NCI-H524 (cell line): ENCODE measurements at regions not wholly inside any gene's neighbourhood (a gene's known extent, or its start where the extent isn't known, plus 50 kb on each side); places are given as distances from the start of the nearest gene placed in this dataset.

ENCODE experiments used
- DNase-seq, 2 experiments: peaks; one replicate each; lab custom pipeline; 2025; lab: John Stamatoyannopoulos, UW

DNA sequence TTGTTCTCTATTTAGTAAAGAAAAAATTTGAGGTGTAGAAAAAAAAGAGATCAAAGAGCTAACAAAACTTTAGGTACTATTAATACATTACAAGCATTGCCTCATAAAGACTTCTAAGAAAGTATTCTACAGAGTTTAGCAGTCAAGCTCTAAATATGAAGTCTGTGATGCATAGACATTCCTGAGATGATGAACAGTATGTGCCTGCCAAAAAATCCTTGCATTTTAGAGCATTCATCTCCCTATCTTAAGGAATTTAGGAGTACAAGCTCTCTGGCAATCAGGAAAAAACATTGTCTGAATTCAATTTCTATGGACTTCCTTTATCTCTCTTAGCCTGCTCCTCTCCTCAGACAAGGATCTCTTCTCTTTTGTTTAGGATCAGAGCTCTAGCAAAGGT is 202.6 kb upstream of the LRFN5 start:
- DNase-seq: no peak

GRCh38 chr14:41403360-41403759 is 203.3 kb upstream of the LRFN5 start:
- DNase-seq: no peak

DNA sequence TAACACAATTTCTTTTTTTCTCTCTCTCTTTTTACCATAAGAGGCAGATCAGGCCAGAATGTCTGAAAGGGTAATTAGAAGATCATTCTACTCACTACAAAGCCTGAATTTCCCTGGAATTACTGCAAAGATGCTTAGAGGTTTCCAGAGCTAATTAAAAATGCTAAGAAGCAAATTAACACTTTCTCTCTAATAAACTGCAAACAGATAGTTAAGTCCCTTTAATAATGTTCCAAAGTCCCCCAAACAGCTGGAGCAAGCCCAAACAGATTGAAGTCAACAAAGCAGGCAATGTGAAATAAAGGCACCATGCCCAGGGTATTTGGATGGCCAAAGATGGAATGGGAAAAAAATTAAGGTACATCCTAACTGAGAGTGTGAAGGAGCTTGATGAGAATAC is 208.8 kb upstream of the LRFN5 start:
- DNase-seq: no peak

- DNase-seq: no peak
Observed at GRCh38 chr14:41393512-41393911, 213.2 kb upstream of the LRFN5 start.

DNA sequence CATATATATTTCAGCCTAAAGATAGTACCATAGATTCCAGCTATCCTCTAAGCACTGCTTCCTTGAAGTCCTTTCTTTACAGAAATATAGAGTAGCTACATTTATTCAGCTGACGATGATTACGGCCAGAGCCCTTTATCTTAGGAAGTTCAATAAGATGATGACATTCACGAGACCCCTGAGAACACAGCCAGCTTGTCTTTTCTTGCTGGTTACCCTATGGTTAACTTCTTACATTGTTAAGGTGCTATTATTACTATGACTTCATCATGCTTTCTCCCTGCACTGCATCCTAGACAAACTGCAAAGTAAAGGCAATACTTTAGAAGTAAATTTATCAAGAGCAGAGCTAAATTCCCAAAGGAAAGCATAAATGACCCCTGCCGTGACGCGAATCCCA is 214.4 kb upstream of the LRFN5 start:
- no peak for DNase-seq

GRCh38 chr14:41389355-41389754 is 217.3 kb upstream of the LRFN5 start:
- no peak for DNase-seq

GRCh38 chr14:41385797-41386196 is 220.9 kb upstream of the LRFN5 start:
- no peak for DNase-seq

GRCh38 chr14:41380017-41380416 is 226.7 kb upstream of the LRFN5 start:
- DNase-seq: no peak

DNA sequence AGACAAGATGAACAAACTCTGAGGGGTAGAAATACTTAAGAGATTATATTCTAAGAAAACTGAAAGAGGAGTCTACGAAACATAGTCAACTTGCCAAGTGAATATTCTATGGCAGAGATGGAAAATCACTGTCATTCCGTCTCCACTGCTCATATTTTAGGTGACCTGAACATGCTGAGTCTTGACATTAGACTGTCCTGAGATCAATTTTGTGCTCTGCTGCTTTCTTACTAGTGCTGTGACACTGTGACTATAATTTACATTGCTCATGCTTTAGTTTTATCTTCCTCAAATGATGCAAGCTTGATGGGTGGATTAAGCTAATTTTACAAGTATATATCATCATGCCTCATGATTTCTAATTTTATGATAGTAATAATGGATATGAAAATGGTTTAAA is 228.2 kb upstream of the LRFN5 start:
- DNase-seq: no peak

GRCh38 chr14:41377932-41378331 is 228.7 kb upstream of the LRFN5 start:
- no peak for DNase-seq

DNA sequence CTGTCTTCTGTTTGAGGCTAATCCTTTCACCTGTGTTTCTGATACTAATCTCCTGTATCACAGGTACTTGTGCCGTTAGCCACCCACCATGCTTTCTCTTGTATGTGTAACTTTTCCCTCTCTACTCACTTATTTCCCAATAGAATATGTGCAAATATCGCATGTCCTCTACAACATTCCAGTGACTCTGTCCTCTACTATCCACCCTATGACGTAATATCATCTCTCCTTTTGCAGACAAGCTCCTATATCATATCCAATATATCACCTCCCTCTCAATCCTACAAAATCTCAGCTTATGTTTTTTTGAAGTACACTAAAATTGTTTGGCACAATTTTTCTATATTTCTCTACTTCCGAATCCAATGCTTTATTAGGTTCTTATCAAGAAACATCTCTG is 232.6 kb upstream of the LRFN5 start:
- no peak for DNase-seq

- no peak for DNase-seq
Observed at GRCh38 chr14:41362139-41362538, 244.5 kb upstream of the LRFN5 start.

GRCh38 chr14:41360126-41360525 is 246.6 kb upstream of the LRFN5 start:
- no peak for DNase-seq

DNA sequence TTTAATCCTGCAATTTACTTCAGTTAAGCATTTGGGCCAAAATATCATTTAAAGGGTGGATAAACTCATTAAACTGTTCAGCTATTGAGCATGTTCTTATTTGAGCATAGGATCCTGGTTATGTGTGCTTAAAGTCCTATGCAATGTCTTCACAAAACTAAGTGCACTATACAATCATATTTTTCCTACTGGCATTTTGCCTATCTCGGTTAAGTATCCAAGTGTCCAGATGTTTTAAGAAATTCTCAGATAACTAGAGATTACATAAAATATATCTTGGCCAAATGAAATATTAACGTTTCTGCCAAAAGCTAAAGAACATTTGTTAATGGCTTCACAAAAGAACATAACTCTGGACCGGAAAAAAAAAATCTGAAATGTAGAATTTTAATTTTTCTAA is 250.8 kb upstream of the LRFN5 start:
- DNase-seq: no peak

GRCh38 chr14:41350476-41350875 is 256.2 kb upstream of the LRFN5 start:
- no peak for DNase-seq

GRCh38 chr14:41349289-41349910 is 257.3 kb upstream of the LRFN5 start:
- DNase-seq: no peak

GRCh38 chr14:41343857-41344256 is 262.8 kb upstream of the LRFN5 start:
- no peak for DNase-seq

- no peak for DNase-seq
Observed at GRCh38 chr14:41313196-41313595, 293.5 kb upstream of the LRFN5 start.

GRCh38 chr14:41303506-41303905 is 303.2 kb upstream of the LRFN5 start:
- DNase-seq: no peak

DNA sequence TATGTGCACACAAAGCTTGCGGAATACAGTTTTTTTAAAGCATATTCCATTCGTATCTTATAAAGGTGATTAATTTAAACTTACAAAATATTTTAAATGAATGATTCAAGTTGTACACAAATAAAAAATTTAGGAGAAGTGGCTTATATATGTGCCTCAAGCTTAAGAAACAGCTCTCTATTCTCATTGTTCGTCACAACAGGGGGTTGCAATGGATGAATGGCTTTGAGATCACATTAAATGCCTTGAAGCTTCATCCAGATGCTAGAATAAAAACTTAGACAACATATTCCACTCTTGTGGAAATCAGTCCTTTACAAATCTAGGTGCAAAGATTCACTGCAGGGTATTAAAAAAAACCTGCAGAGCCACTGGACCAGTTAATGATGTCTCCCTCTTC is 303.9 kb upstream of the LRFN5 start:
- peak in 1 of 2 experiments; percentile 14 for DNase-seq

DNA sequence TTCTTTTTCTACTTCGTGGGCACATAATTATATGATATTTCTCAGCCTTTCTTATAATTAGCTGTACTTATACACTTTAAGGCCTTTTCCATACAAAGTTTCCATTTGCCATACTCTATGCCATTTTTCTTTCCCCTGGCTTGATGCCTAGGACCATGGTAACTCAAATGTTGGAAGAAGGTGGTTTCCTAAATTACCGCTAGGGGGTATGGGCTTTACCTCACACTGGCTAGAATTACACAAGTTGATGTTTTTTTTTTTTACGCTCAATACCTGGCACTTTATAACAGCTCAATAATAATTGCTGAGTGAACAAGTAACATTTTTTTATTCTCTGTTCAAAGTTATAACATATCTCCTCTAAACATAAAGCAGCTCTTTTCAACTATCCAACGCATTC is 306.8 kb upstream of the LRFN5 start:
- no peak for DNase-seq

GRCh38 chr14:41298328-41298690 is 308.4 kb upstream of the LRFN5 start:
- no peak for DNase-seq

DNA sequence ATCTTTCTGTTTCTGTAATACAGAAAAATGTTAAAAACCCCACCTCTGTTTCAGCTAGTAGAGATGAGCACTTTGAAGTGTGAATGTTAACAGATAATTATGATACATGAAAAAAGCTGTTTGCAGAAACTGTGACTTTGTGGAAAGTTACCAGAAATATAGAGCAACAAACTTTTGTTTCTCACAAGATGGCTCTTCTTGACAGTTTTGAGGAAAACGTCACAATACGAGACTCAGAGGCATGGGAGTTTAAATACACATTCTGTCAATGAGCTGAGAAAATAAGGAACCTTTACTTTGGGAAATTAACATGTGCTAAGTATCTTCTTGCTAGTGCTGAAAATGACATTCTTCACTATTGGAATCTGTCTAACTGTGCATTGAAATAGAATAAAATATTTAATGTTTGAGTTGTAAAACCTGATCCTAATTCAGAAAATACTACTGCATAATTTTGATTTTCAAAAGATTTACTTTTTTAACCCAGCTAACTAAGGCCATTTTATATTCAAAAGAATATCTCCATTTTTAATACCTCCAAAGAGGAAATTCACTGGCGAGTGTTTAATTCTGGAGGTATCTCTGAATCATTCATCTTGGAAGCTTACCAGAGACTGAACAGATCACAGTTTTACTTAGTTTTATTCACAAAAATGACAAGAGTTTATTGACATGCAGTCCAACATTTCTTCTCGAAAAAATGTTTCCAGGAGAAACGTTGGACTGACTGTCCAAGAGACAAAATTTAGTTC is 308.9 kb upstream of the LRFN5 start:
- DNase-seq: no peak

- DNase-seq: no peak
Observed at GRCh38 chr14:41295734-41296133, 310.9 kb upstream of the LRFN5 start.
